SHP77 treated with DMSO at 0.1 percent for 48 hours (cell line): ENCODE measurements at regions not wholly inside any gene's neighbourhood (a gene's known extent, or its start where the extent isn't known, plus 50 kb on each side); places are given as distances from the start of the nearest gene placed in this dataset.
"Not testable (repeated sequence)": the region's sequence is repeated elsewhere in the genome, so short reads cannot be mapped to it uniquely, and the experiment has no call there.

Experiments used
- DNase-seq: peaks from one replicate; lab custom pipeline; 2025; lab: John Stamatoyannopoulos, UW

DNA sequence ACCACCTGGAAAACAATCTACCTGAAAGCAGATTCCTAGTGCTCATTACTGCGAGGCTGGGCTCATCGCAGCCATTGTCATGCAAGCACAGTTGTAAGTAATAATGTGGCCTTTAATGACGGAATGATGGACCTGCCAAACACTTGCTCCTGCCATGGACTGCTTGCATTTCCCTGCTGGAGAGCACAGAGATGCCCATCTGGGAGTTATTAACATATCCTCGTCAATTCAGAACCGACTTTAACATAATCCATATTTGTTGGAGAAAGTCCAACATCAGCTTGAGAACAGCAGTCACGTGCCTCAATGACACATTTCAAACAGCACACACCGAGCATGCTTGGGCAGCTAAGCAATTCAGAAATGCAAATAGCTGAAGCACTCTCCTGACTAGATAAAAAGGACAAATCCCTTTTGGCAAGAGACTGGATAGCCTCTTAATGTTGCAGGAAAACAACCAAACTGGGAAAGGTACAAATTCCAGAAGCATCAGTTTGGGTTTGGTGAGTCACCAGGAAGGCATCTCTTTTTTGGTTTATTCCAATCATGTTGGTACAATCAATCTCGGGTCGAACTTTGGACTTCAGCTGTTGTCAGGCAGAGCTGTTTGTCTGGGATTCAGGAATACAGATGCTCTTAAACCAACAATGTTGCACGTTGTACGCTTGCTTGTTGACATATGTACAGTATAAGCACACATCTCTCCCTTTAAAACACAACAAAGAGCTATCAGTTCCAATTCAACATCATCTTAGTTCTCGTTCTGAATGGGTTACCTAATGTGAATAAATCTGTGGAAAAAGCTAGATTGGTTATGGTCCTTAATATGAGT, 395.8 kb downstream of the LNPK start:
- peak; percentile 8 for DNase-seq

- no peak for DNase-seq
These were observed 396.4 kb downstream of the LNPK start for GRCh38 chr2:175605640-175606009.

- DNase-seq = no peak
These were observed 400.1 kb downstream of the LNPK start for GRCh38 chr2:175601969-175602368.

- DNase-seq = no peak
These were observed 401.9 kb downstream of the LNPK start for GRCh38 chr2:175599966-175600831.

DNA sequence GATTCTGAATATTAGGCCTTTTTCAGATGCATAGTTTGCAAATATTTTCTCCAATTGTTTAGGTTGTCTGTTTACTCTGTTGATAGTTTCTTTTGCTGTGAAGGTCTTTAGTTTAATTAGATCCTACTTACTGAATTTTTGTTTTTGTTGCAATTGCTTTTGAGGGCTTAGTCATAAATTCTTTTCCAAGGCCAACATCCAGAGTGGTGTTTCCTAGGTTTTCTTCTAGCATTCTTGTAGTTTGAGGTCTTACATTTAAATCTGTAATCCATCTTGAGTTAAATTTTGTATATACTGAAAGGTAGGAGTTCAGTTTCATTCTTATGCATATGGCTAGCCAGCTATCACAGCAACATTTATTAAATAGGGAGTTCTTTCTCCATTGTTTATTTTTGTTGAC, 404.8 kb downstream of the LNPK start:
- no peak for DNase-seq

DNA sequence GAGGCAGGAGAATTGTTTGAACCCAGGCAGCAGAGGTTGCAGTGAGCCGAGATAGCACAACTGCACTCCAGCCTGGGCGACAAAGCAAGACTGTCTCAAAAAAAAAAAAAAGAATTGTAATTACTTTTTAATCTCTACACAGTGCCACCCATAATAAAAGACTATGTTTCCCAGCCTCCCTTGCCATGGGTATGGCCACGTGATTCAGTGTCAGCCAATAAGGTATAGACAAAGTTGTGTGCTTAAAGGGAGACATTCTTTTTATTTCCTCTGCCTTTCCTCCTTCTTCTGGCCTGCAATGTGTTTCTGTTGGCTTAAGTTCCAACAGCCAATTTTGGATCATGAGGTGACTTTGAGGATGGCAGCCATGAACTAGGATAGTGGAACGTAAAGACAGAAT, 406.9 kb downstream of the LNPK start:
- no peak for DNase-seq

GRCh38 chr2:175593686-175594525, 408.2 kb downstream of the LNPK start:
- not testable (repeated sequence) for DNase-seq

DNA sequence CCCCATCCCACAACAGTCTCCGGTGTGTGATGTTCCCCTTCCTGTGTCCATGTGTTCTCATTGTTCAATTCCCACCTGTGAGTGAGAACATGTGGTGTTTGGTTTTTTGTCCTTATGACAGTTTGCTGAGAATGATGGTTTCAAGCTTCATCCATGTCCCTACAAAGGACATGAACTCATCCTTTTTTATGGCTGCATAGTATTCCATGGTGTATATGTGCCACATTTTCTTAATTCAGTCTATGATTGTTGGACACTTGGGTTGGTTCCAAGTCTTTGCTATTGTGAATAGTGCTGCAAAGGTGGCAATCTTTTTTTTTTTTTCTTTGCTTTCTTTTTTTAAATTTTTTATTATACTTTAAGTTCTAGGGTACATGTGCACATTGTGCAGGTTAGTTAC, 406.7 kb upstream of the ATP5MC3 start:
- DNase-seq = not testable (repeated sequence)

- no peak for DNase-seq
These were observed 404.0 kb upstream of the ATP5MC3 start for GRCh38 chr2:175585496-175585895.

GRCh38 chr2:175580652-175581051, 399.1 kb upstream of the ATP5MC3 start:
- DNase-seq = no peak

- DNase-seq = no peak
These were observed 398.1 kb upstream of the ATP5MC3 start for GRCh38 chr2:175579646-175580045.

DNA sequence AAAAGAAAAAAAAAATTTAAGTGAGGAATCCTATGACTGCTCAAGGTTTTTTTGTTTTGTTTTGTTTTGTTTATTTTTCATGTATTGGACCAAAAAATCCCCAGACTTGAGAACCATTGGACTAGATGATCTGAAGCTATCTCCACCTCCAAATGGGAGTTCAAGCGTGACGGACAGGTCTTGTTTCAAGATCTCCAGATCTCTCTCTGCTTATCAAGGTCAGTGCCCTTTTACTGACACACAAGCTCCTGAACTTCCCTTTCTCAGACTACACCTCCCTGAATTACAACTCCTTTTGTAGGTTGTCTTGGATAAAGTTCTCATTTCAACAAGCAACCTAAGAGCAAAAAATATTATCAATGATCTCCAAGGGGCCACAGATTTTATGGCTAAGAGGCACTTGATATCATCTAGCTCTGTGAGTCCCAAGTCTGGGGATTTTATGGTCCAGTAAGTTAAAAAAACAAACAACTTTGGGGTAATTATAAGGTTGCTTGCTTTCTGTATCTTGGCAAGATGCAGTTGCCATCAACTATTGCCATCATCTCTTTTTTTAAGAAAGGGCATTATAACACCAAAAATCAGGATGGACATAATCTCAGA, 396.0 kb upstream of the ATP5MC3 start:
- no peak for DNase-seq

DNA sequence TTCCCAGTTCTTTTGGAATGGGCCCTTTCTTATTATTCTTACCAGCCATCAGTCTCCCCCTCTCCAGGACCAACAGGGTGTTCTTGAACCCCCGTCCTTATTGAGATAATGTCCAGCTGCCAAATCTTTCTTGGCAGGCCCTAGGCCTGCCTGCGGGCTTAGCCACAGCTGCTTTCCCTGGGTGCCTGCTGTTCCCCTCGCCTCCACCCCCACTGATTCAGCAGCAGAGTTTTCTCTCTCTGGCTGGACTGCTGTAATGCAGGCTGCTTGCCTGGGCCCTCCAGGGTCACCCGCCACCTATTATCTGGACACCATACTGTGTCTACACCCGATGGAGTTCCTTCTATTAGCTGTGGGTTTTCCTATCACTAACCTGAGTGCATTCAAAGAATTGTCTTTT, 395.4 kb upstream of the ATP5MC3 start:
- DNase-seq = no peak

GRCh38 chr2:175576270-175576669, 394.8 kb upstream of the ATP5MC3 start:
- no peak for DNase-seq

- DNase-seq = no peak
These were observed 394.1 kb upstream of the ATP5MC3 start for GRCh38 chr2:175575346-175576258.

DNA sequence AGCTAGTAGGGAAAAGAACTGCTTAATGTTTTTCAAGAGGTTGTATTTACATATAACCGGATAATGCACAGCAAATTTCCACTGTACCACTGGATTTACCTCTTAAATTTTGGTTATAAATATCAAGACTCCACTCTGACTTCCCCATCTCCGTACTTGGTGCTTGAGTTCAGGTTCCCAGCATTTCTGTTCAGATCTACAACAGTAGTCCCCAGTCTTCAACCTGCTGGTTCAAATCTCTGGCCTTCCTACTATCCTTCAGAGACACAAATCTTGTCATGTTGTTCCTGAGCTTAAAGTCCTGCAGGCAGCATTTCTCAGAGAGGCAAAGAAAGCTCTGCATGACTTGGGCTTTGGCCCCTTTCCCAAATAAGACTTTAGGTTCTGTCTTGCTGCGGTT, 392.6 kb upstream of the ATP5MC3 start:
- DNase-seq = no peak

GRCh38 chr2:175571078-175571653, 389.7 kb upstream of the ATP5MC3 start:
- DNase-seq = no peak

DNA sequence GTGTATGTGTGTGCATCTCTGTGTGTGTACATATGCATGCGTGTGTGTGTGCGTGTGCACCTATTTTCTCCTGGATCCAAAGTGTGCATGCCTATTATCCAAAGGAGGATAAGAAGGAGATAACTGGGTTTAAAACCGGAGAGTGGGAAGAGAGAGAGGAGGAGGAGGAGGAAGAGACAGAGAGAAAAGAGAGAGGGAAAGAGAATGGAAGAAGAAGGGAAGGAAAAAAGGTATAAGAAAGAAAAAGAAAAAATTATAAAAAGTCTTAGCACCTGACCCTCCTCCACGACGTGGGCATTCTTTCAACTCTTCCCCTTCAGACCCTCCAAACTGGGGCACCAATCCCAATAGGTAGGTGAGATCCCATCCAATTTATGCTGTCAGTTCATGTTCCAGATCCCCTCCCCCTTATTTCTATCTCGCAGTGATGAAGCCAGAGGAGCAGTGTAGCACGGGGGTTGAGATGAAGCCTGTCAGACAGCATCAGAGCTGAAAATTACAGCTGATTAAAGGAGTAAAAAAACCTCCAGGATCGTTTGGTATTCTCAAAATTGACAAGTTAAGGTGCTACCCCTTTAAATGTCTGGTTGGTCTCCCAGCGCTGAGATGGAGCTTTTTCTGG, 386.7 kb upstream of the ATP5MC3 start:
- no peak for DNase-seq

GRCh38 chr2:175567435-175568061, 386.0 kb upstream of the ATP5MC3 start:
- no peak for DNase-seq
